Nephron (organoid): ENCODE measurements at regions not wholly inside any gene's neighbourhood (a gene's known extent, or its start where the extent isn't known, plus 50 kb on each side); places are given as distances from the start of the nearest gene placed in this dataset.

Experiments used
- H3K27ac Mint-ChIP-seq, 3 experiments: 2 replicates each; pipeline ENCODE4 v1.8.0; 2020; ENCODE audit warnings: mixed read lengths in 3 of 3, mild to moderate bottlenecking in 2 of 3, moderate library complexity in 1 of 3
- H3K27me3 Mint-ChIP-seq: 2 replicates; pipeline ENCODE4 v1.8.0; 2021; ENCODE audit warnings: low read depth, mild to moderate bottlenecking, moderate library complexity, mixed read lengths
- H3K36me3 Mint-ChIP-seq: 2 replicates; pipeline ENCODE4 v1.8.0; 2020; ENCODE audit warnings: low read depth, mixed read lengths
- H3K4me1 Mint-ChIP-seq: 2 replicates; pipeline ENCODE4 v1.8.0; 2020; ENCODE audit warnings: mixed read lengths
- H3K4me3 Mint-ChIP-seq, 3 experiments: 2 replicates each; pipeline ENCODE4 v1.8.0; 2020; ENCODE audit warnings: mild to moderate bottlenecking in 3 of 3, mixed read lengths in 3 of 3, moderate library complexity in 2 of 3
- H3K9me3 Mint-ChIP-seq: 2 replicates; pipeline ENCODE4 v1.8.0; 2020; ENCODE audit warnings: mixed read lengths
- TF ChIP-seq, protein P1 (sequence below), 3 experiments: fragments of 200-600 bp; sonication (generic); IDR thresholded peaks; one replicate each; pipeline ENCODE4 v1.5.0; 2021; ENCODE audit warnings: antibody characterized with exemption in 3 of 3; ENCODE audit not compliant: unreplicated experiment in 3 of 3

- H3K9me3 Mint-ChIP-seq = no peaks in the 10 kb centered on the region
- peaks cover 38% of the 10 kb centered on the region for H3K27me3 Mint-ChIP-seq
- H3K27ac Mint-ChIP-seq = no peak overlapping the region
- peaks cover 3% of the 10 kb centered on the region for H3K4me1 Mint-ChIP-seq
- H3K4me3 Mint-ChIP-seq = no peak overlapping the region
- no peaks in the 10 kb centered on the region for H3K36me3 Mint-ChIP-seq
- TF ChIP-seq, protein P1, sequence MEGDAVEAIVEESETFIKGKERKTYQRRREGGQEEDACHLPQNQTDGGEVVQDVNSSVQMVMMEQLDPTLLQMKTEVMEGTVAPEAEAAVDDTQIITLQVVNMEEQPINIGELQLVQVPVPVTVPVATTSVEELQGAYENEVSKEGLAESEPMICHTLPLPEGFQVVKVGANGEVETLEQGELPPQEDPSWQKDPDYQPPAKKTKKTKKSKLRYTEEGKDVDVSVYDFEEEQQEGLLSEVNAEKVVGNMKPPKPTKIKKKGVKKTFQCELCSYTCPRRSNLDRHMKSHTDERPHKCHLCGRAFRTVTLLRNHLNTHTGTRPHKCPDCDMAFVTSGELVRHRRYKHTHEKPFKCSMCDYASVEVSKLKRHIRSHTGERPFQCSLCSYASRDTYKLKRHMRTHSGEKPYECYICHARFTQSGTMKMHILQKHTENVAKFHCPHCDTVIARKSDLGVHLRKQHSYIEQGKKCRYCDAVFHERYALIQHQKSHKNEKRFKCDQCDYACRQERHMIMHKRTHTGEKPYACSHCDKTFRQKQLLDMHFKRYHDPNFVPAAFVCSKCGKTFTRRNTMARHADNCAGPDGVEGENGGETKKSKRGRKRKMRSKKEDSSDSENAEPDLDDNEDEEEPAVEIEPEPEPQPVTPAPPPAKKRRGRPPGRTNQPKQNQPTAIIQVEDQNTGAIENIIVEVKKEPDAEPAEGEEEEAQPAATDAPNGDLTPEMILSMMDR (IDR thresholded peaks at IDR 0.05; ENCODE audit: unreplicated experiment in 3 of 3) = no peak
Measured at GRCh38 chr10:131808370-131808930, 92.4 kb upstream of the PPP2R2D start.

GRCh38 chr10:131810036-131810804 is 90.6 kb upstream of the PPP2R2D start:
- Mint-ChIP-seq H3K4me3 (no peak overlapping the region), H3K9me3 (no peaks in the 10 kb centered on the region), H3K36me3 (no peaks in the 10 kb centered on the region), H3K27ac (no peak overlapping the region), H3K27me3 (peaks cover 45% of the 10 kb centered on the region), H3K4me1 (no peaks in the 10 kb centered on the region)
- TF ChIP-seq, protein P1 (IDR thresholded peaks at IDR 0.05; ENCODE audit: unreplicated experiment in 3 of 3) = no peak

GRCh38 chr10:131810805-131811629 is 89.8 kb upstream of the PPP2R2D start:
- Mint-ChIP-seq H3K36me3 (no peaks in the 10 kb centered on the region), H3K27me3 (peaks cover 44% of the 10 kb centered on the region), H3K4me3 (no peak overlapping the region), H3K27ac (no peak overlapping the region), H3K4me1 (no peaks in the 10 kb centered on the region), H3K9me3 (no peaks in the 10 kb centered on the region)
- TF ChIP-seq, protein P1 (IDR thresholded peaks at IDR 0.05; ENCODE audit: unreplicated experiment in 3 of 3) = no peak

GRCh38 chr10:131811630-131812403 is 89.0 kb upstream of the PPP2R2D start:
- no peak overlapping the region for H3K27ac Mint-ChIP-seq
- H3K36me3 Mint-ChIP-seq = no peaks in the 10 kb centered on the region
- TF ChIP-seq, protein P1 (IDR thresholded peaks at IDR 0.05; ENCODE audit: unreplicated experiment in 3 of 3) = no peak

GRCh38 chr10:131812736-131813604 is 87.8 kb upstream of the PPP2R2D start:
- no peak overlapping the region for H3K4me3 Mint-ChIP-seq
- H3K27ac Mint-ChIP-seq = no peak overlapping the region
- no peaks in the 10 kb centered on the region for H3K4me1 Mint-ChIP-seq
- TF ChIP-seq, protein P1 (IDR thresholded peaks at IDR 0.05; ENCODE audit: unreplicated experiment in 3 of 3) = no peak
- peaks cover 55% of the 10 kb centered on the region for H3K27me3 Mint-ChIP-seq
- no peaks in the 10 kb centered on the region for H3K9me3 Mint-ChIP-seq
- H3K36me3 Mint-ChIP-seq = no peaks in the 10 kb centered on the region

More at GRCh38 chr10:131811630-131812403, 89.0 kb upstream of the PPP2R2D start:
- H3K4me1 Mint-ChIP-seq = no peaks in the 10 kb centered on the region
- no peak overlapping the region for H3K4me3 Mint-ChIP-seq
- H3K27me3 Mint-ChIP-seq = peaks cover 46% of the 10 kb centered on the region
- no peaks in the 10 kb centered on the region for H3K9me3 Mint-ChIP-seq
